ENCODE measurements at regions not wholly inside any gene's neighbourhood (a gene's known extent, or its start where the extent isn't known, plus 50 kb on each side); places are given as distances from the start of the nearest gene placed in this dataset.

DNA sequence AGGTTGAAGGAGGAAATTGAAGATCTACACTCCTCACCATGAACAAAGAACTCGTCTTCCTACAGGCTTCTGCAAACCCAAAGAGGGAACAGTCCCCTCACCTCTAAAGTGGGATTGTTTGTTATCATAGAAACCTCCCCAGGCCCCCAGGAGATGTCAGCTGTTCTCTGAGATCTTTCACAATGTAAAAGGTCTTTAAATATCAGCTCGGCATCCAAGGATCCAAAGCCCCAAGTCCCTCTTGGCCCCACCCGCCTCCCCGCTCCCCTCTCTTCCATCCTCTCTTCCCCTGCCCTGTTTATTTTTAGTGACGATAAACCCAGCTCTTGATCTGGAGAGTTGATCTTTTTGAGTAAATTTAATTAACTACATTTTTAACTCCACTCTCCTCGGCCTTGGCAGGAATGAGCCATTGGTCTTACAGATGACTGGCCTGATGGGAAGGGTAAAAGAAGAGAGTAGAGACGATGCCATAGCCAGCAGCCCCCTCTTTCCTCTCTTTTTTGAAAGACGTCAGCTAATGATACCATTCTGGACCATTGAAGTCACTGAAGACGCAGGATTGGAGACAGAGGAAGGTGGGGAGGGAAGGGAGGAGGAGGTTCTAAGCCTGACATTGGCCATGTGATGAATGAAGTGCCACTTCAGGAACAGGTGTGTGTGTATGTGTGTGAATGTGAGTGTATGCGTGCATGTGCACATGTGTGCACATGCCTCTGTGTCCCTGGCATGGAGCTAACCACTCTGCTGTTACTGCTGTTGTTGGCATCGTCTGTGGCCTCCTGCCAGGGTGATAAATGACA is 521.8 kb downstream of the NTRK3 start:
- TF ChIP-seq POLR2AphosphoS5 (IDR thresholded peaks at IDR 0.05; ENCODE audit: low read depth, low read length) (no peak), POLR2A (IDR thresholded peaks at IDR 0.05; ENCODE audit: borderline replicate concordance, extremely low read depth, insufficient read depth, insufficient read length) (no peak), EGR1 (IDR thresholded peaks at IDR 0.05; ENCODE audit: low read depth) (no peak), SP1 (IDR thresholded peaks at IDR 0.05; ENCODE audit: low read depth) (no peak), EZH2 (IDR thresholded peaks at IDR 0.05) (no peak), JUND (IDR thresholded peaks at IDR 0.05) (no peak), RAD21 (IDR thresholded peaks at IDR 0.05; ENCODE audit: low read depth) (no peak)
- TF ChIP-seq, protein P1, sequence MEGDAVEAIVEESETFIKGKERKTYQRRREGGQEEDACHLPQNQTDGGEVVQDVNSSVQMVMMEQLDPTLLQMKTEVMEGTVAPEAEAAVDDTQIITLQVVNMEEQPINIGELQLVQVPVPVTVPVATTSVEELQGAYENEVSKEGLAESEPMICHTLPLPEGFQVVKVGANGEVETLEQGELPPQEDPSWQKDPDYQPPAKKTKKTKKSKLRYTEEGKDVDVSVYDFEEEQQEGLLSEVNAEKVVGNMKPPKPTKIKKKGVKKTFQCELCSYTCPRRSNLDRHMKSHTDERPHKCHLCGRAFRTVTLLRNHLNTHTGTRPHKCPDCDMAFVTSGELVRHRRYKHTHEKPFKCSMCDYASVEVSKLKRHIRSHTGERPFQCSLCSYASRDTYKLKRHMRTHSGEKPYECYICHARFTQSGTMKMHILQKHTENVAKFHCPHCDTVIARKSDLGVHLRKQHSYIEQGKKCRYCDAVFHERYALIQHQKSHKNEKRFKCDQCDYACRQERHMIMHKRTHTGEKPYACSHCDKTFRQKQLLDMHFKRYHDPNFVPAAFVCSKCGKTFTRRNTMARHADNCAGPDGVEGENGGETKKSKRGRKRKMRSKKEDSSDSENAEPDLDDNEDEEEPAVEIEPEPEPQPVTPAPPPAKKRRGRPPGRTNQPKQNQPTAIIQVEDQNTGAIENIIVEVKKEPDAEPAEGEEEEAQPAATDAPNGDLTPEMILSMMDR (IDR thresholded peaks at IDR 0.05 in 2 of 3, conservative IDR thresholded peaks at IDR 0.05 in 1 of 3; ENCODE audit: borderline replicate concordance in 1 of 3, insufficient read depth in 1 of 3, low read depth in 2 of 3, low read length in 2 of 3) = no peak
- TF ChIP-seq, protein P2, sequence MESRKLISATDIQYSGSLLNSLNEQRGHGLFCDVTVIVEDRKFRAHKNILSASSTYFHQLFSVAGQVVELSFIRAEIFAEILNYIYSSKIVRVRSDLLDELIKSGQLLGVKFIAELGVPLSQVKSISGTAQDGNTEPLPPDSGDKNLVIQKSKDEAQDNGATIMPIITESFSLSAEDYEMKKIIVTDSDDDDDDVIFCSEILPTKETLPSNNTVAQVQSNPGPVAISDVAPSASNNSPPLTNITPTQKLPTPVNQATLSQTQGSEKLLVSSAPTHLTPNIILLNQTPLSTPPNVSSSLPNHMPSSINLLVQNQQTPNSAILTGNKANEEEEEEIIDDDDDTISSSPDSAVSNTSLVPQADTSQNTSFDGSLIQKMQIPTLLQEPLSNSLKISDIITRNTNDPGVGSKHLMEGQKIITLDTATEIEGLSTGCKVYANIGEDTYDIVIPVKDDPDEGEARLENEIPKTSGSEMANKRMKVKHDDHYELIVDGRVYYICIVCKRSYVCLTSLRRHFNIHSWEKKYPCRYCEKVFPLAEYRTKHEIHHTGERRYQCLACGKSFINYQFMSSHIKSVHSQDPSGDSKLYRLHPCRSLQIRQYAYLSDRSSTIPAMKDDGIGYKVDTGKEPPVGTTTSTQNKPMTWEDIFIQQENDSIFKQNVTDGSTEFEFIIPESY (IDR thresholded peaks at IDR 0.05; ENCODE audit: extremely low read depth, insufficient replicate concordance, low read length) = no peak
- TF ChIP-seq, protein P3, sequence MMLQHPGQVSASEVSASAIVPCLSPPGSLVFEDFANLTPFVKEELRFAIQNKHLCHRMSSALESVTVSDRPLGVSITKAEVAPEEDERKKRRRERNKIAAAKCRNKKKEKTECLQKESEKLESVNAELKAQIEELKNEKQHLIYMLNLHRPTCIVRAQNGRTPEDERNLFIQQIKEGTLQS (IDR thresholded peaks at IDR 0.05) = no peak
